Hematopoietic multipotent progenitor cell treated with erythropoietin and hydrocortisone succinate and interleukin-3 and kit ligand, for 4 days (in vitro differentiated cells): ENCODE measurements at regions not wholly inside any gene's neighbourhood (a gene's known extent, or its start where the extent isn't known, plus 50 kb on each side); places are given as distances from the start of the nearest gene placed in this dataset.

Source experiments
- DNase-seq: peaks from one replicate; pipeline ENCODE4 v3.0.0-alpha.2; 2015

DNA sequence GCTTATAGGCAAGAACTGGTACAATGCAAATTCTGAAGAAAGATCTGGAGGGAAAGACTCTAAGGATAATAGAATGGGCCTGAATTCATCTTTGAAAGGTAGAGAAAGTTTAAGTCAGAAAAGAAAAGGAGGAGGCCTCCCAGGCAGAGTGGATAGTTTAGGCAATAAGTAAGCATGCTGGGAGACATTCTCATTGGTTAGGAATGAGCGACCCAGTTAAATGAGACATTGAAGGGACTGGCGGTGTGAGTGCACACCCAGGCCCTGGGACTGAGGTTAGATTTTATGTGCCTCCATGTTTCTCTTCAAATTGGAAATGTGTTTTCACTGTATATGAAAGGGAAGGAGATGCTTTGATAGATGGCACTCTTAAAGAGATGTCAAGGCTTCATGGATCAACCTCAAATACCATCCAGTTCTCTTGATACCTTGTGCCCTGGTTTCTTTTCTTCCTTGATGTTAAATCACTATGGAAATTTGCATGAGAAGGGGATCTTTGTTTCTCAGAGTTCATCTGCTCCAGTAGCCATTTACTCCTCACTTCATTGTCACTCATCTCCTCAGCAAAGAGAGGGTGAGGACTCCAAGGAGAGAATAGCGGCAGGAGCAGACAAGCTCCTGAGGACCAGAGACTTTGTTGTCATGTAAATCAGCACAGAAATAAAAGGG is 584.2 kb upstream of the INTU start:
- DNase-seq = no peak

DNA sequence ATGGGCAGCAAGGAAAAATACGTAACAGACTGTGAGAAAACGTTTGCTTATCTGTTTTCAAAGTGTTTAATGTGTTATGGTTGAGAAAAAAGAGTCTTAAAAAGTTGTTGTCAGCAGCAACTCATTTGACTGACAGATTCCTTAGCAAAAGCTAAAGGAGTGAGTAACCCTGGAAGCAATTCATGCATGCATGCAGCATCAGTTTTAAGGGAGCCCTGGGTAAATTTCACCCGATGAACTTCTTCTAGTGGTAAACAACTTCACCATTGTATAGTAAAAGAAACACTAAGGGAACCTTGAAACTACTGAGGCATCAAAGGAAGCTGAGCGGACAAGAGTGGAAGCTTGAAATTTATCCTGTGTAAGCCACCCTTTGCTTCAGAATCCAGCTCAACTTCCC is 583.2 kb upstream of the INTU start:
- DNase-seq = no peak

DNA sequence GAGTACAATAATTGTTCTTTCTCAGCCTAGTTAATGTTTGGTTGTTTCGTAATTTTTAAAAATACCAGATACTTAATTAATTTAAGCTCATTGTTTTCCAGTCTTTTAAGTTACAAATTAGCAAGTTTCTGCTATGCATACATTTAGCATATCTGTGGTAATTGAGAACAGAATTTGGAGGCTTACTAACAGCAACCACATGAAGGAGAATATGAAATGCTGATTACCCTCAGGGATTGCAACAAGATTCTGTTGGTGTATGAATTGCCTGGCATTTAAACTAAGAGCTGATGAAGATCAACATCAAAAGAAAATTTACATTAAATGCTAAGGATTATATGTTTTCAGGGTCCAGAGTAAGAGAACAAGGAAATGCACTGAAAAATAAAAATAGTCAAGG is 580.0 kb upstream of the INTU start:
- DNase-seq = no peak

DNA sequence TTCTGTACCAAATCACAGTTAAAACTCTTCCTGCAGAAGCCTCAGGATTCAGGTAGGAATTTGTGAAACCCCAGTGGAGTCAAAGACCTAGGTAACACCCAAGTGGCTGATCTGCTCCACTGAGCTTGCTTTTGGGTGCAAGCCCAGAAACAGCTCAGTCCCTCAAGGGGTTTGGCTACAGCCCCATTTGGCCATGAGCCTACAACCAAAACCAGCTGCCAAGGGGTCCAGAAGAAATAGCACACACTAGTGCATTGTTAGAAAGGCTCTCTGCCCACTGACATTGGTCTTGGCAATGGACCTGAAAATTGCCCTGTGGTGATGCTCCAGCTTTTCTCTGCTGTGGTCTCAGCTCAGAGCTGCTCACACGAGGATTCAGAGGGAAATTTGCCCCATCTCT is 577.4 kb upstream of the INTU start:
- no peak for DNase-seq

DNA sequence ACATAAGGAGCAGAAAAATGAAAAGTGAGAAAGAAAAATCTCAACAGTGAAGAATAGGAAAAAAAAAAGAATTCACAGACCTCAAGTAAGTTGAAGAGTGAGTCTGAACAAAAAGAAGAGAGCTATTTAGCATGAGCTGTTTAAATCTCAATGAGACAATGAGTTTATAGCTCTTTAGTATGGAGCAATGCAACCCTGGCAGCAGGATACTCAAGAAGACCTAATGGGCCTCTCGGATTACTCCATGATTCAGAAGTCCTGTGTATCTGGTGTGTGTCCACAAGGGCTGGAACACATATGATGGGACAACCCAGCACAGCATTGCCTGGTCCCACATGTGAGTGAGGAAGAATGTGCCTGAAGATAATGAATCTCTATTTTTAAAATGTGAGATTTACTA is 563.1 kb upstream of the INTU start:
- no peak for DNase-seq

DNA sequence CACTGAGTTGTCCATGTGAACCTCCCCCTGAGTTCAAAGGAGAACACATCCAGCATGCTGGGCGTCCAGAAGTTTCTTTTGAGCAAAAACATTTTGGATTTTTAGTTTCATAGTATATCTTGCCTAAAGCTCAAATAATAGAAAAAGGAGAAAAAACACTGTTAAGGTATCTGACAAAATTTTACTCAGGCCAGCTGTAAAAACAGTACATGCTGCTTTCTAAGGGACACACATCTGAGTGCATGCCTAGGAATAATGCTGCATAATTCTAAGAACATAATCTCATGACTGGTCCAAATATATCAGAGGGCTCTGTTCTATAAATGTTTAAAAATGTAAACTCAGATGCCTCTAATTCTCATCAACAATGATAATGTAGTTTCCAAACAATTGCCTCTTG is 561.3 kb upstream of the INTU start:
- no peak for DNase-seq

DNA sequence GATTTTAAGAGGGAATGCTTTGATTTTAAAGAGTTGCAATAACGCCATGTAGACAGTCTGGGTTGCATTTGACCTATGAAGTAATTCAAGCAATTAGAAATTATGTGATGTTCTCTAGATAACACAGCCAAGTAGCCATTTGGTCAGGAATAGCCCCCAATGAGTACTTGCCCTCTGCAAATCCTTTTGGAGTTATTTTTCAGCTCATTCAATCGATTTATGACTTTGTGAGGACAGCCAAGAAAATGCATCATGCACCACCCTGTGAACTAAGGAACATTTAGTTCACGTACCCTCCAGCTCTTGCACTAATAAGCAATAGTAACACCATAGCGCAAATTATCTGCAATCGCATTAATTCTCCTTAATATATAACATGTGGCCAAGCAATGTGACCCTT is 552.6 kb upstream of the INTU start:
- DNase-seq = no peak

DNA sequence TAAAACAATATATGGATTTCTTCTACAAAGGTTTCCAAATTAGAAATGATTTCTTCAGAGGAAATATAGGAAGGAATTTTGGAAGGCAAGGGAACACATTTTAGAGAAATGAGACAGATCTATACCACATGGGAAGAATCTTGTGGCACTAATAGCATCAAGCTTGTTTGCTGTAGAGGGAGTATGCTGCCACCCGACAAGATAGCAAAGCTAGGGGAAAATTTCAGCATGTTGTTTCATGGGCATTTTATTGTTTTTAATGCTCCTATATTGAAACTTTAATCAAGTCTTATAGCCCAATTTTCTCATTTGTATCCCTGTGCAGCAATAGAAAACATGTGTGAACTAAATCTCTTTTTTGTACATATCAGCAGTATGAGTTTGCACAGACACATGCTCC is 551.7 kb upstream of the INTU start:
- DNase-seq = no peak

DNA sequence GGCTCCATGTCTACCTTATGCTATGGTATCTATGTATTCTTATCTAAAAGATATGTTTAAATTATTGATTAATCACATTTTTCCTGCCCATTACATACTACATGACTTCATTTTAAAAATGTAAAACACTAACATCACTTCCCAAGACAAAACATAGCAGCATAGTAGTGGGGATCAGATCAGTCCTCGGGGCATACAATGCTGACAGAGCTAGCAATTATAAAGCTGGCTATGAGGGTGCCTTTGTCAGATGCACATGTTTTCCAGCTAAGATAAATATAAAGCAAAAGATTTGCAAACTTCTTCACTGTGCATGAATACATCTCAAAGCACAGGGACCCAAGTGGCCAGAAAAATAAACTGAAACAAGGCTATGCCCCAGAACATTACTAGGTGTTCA is 549.8 kb upstream of the INTU start:
- DNase-seq = no peak

DNA sequence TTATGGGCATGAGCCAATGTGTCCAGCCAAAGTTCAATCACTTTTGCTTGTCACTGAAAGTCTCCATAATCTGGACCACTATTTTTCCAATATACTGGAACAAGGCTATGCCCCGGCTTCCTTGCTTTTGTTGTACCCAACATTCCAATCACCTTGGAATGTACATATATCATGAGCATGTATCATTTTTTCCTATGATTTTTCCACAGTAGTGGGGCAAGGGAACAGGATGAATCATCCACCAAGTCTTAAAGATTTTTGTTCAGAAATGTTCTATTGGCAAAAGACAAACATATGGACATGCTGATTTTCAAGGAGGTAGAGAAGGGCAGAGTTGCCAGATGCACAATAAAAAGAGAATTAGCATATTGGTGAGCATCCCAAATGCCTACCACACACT is 548.1 kb upstream of the INTU start:
- no peak for DNase-seq

DNA sequence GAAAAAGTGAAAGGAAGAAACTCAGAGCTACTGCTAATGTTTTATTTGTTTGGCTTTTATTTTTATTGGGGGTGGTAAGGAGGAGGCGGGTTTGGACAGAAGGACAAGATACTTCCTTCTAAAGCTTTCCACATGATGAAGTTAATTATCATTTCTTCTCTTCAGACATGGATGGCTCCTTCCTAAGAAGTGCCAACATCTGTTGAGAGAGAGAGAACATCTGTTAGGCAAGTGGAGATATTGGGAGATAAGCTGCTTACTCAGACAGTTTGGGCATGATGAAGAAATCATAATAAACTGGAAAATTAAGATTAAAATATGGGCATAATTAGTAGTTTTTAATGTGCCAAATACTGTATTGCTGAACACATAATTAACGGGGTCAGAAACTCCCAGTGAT is 535.7 kb upstream of the INTU start:
- no peak for DNase-seq

DNA sequence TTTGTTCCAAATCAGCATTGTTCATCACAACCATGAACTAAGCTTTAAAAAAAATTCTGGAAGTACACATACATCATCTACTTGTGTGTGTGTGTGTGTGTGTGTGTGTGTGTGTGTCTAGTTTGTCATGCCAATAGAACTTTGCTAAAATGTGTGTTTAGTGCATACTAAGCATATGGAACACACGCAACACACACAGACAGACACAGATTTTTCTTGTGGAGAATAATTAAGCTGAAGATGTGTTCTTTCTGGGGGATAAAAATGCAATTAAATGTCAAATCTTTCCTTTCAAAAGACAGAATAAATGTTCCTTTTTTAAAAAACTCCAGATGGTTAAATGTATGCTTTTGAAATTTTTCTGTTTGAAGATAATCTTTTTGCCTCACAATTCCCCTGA is 530.4 kb upstream of the INTU start:
- no peak for DNase-seq

DNA sequence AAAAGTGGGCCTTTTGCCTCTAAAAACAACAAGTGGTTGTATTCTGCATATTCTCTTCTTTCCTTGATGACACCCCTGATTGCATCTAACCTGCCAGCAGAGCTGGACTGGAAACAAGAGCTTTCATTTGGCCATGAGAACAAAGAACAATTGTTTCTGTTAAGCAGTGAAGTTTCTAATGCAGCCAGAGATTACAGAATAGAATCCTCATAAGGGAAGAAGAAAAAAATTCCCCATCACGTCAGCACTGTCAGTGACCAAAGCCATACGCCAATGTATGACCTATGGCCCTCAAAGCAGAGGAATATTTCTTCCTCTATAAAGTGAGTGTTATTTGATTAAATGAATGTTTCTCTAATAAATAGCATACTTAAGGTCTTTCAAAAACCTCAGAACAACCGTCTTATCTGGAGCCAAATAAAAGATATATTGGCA is 529.1 kb upstream of the INTU start:
- DNase-seq = no peak

DNA sequence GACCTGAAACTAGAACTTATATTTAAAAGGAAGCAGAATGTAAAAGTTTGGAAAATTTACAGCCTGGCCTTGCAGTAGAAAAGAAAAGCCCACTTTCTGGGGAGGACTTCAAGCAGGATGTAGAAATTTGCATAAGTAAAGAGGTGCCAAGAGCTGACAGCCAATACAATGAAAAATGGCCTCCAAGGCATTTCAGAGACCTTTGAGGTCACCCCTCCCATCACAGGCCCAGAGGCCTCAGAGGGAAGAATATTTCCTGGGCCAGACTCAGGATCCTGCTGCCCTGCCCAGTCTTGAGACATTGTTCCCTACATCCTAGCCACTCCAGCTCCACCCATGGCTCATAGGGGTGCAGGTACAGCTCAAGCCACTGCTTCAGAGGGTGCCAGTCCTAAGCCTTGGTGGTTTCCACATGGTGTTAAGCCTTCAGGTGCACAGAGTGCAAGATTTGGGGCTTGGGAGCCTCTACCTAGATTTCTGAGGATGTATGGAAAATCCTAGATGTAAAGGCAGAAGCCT is 518.9 kb upstream of the INTU start:
- DNase-seq = no peak

DNA sequence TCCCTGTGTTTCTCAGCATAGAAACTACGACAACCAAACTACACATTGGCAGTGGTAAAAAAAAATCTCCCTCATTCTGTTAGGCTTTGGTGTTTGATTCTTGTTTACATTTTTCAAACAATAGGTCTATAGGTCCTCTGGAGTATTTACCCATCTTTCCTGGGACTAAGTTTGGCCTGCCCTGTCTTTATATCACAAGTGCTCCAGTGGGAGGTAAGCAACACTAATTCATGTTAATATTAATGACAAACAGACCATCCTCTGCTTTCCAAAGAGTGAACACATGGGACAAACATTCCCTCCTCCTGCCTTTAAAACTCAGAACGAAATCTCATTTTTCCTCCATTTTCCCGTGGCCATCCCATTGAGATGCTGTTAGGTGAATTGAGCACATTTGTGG is 514.1 kb upstream of the INTU start:
- no peak for DNase-seq

DNA sequence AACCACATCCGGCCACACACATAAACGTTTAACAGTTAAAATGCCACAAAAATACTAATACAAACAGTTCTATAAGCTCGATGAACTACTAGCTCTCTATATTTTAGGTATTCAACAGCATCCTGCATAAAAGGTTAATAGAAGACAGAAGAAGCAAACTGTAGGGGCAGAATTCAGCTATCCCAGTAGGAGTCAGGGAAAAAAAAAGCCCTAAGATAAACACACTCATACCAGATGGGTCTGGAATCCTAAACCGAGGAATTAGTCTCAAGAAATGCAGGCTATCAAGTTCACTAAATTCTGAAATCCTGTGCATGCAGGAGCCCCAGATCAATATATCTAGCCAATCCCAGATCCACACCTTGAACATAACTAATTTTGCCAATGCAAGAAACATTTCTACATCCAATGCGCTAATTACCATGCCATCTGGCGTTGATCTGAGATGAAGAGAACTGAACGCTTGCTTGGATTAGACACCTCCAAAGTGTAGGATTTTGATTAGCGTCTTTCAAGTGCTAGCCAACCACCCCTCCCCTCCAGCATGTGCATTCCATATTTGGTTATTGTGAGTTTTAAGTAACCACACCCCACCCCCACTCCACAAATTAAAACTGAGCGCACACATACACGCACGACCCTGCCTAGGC is 512.2 kb upstream of the INTU start:
- DNase-seq = no peak

DNA sequence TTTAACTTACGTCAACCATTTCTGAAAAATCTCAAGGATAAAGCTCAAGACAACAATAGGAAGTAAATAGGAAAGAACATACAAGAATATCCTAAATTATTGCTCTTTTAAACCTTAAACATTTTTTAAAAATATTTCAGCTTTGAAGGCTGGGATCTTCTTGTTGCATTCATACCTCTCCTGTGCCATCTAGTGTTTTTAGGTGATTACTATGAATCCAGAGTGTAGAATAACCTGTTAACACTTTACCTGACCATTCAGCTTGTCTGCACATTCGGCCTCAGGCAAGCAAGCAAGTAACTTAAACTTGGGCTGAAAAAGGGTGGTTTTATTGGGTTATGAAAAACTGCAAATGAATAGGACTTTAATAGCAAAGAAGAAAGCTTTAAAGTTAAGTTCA is 507.8 kb upstream of the INTU start:
- DNase-seq = no peak

DNA sequence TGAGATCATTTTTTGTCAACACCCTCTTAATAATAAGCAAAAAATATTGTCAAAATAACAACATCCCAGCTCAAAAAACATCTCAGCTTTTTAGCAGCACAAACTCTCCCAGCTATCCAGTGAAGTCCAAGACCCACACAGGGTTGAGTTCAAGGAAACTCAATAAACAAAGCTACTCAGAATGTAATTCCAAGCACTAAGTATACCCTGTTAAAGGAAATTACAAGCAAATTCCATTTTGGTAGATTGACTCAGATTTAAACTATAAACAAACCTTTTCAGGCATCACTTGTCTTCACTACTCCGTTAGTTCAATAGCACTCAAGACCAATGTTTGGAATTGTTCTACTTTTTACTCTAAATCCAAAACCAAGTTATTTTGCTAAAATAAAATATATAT is 506.0 kb upstream of the INTU start:
- DNase-seq = no peak

DNA sequence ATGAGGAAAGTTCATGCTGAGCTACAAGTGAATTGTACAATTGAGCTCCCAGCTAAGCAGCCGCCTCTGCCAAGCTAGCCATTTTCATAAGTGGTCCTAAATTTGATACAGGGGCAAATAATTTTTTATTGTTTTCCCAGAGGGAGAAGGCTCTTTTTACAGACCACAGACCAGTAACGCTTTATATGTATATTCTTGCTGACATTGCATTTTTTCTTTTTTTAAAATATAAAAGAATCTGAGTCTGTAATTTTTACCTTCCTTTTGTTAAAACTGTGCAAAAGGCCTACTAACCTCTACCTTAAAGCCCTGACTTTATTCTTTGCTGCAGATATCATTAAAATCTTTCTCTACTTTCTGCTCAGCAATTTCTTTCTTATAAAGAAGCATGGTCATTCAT is 501.2 kb upstream of the INTU start:
- DNase-seq = no peak

DNA sequence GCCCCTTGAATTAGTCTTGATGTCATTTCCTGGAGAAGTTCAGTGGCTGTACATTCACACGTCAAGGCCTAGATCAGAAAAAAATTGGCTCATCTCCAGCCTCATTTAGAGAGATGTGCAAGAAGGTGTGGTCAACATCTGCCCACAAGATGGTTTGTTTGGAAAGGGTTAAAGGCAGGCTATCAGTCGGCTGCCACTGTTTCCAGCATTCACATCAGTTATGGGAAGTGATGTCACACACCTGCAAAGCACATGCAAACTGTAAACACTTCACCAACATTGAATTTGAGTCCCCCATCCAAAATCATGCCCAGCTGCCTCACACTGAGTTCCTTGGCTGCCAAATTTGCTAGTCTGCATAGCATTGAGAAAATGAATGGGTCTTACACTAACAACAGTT is 498.3 kb upstream of the INTU start:
- no peak for DNase-seq

DNA sequence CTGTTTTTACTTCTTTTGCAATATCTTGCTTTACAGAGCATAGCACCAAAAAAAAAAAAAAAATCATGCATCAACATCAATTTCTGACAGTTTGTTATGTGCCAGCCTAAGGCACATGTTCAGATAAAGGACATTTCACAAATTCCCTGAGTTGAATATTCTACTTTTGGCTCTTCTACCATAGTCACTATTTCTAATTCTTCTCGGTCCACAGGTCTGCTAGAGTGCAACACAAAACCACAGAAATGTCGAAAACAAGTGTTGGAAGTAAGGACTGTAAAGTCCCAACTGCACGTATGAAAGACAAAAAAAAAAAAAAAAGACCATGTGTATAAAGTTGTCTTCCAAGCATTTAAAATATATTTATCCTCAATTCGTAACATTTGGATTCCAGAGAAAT is 494.2 kb upstream of the INTU start:
- DNase-seq = no peak

DNA sequence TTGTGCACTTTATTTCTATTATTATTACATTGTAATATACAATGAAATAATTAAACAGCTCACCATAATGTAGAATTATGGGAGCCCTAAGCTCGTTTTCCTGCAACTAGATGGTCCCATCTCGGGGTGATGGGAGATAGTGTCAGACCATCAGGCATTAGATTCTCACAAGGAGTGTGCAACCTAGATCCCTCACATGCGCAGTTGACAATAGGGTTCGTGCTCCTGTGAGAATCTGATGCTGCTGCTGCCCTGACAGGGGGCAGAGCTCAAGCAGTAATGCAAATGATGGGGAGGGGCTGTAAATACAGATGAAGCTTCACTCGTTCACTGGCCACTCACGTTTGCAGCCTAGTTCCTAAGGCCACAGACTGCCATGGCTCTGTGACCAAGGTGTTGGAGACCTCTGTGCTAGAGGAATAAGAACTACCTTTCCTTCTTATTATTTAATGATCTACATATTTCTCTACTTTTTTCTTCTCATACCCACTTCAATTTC is 492.9 kb upstream of the INTU start:
- no peak for DNase-seq

DNA sequence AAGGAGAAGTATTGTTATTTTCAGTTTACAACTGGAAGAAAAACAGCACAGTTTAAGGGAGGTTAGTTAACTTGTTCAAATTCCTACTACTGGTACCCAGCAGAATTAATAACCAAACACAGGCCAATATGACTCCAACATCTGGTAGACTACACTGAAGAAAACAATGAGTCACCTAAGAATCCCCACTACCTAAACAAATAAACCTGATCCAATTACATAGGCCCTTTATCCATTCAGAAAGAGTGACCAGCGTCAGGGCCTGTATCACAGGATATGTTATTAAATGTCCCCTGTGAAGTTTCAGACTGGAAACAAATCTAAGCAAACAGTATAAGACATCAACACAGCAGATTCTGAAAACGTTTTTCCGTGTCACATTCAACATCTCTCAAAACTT is 492.5 kb upstream of the INTU start:
- DNase-seq = no peak

DNA sequence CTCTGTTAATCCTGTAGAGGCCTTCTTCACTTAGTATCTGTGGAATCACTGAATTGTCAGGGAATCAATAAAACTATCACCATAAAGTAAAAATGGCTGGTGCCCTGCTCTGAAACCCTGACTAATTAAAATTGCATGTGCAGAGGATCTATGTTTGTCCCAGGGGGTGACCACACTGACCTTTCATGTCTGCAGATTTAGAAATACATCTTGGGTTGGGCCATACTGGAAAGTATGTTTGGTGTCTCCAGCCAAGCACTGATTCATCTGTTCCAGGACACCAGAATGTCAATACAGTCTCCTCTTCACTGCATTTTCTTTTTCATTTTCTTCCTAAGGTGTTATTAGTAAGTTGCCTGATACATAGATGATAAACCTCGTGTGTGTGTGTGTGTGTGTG is 490.9 kb upstream of the INTU start:
- DNase-seq = no peak
